DMS53 treated with DMSO at 0.1 percent for 48 hours (cell line): ENCODE measurements at regions not wholly inside any gene's neighbourhood (a gene's known extent, or its start where the extent isn't known, plus 50 kb on each side); places are given as distances from the start of the nearest gene placed in this dataset.
"Not testable (repeated sequence)": the region's sequence is repeated elsewhere in the genome, so short reads cannot be mapped to it uniquely, and the experiment has no call there.

ENCODE experiments used
- DNase-seq: peaks from one replicate; lab custom pipeline; 2025; ENCODE audit not compliant: unreplicated experiment; lab: John Stamatoyannopoulos, UW

DNA sequence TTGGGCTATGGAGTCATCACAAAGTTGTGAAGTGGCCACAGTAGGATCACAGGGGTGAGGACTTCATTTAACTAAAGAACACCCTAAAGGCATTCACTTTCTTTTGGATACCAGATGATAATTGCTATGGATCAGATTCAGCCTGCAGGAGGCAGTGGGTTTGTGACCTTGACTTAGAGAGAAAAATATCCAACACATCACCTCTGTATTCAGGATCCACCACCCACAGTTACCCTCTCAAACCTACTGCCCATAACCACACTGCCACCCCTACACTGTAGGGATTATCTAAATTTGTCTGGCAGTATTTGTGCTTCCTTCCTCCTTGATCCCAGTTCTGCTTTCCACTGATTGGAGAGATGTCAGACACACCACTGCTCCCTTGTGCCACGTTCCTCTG lies 269.4 kb downstream of the MYCN start:
- no peak for DNase-seq

- no peak for DNase-seq
Measured at GRCh38 chr2:16208921-16209320, 268.6 kb downstream of the MYCN start.

DNA sequence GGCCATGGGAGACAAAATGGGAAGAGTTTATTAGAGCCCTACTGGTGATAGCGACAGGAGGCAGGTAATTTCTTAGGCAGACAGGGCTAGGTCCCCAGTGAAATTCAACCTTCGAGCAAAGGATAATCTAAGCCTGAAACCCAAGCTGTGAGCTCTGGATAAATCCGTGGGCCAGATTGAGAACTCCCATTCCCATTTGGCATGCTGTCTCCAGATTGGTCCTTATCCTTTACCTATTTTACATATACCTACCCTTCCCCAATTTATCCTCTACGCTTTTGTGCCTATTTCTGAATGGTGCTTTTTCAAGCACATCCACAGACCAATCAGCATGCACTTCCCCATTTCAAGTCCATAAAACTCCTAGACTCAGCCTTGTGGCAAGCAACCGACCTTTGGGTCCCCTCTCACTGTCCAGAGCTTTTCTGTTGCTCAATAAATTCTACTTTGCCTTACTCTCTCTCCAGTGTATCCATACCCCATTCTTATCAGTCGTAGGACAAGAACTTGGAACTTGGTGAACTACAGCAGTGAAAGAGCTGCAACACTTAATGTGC lies 268.0 kb downstream of the MYCN start:
- no peak for DNase-seq

DNA sequence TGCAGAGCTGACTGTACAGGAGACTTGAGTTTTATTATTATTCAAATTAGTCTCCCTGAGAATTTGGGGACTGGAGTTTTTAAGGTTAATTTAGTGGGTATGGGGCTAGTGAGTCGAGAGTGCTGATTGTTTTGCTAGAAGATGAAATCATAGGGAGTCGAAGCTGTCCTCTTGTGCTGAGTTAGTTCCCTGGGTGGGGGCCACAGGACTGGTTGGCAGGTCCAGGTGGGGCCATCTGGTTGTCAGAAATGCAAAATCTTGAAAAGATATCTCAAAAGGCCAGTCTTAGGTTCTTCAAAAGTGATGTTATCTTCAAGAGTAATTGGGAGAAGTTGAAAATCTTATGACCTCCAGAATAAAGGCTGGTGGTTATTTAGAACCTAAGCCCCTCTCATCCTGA lies 267.3 kb downstream of the MYCN start:
- no peak for DNase-seq

GRCh38 chr2:16207151-16207550 lies 266.8 kb downstream of the MYCN start:
- no peak for DNase-seq

DNA sequence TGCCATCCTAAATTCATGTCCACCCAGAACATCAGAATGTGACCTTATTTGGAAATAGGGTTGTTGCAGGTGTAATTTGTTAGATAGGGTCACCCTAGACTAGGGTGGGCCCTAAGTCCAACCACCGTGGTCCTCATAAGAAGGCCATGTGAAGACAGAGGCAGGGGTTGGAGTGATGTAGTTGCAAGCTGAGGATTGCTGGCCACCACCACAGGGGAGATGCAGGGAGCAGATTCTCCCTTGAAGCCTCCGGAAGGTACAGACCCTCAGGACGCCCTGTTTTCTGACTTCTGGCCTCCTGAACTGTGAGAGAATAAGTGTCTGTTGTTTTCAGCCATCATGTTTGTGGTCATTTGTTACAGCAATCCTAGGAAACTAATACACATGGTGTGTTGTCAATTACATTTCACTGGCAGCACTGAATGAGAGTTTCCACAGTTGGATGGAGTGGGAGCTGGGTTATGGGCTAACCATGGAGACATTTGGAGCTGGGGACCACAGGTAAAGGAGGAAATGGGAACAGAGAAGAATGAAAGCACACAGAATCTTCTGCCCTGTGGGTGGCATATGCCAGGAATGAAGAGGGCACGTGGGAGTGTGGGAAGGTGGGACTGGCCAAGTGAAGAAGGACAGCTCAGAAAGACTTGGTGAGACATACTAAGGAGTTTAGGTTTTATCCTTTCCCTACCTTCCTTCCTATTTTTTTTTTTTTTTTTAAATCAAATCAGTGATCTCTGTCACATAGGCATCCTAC lies 266.0 kb downstream of the MYCN start:
- no peak for DNase-seq

DNA sequence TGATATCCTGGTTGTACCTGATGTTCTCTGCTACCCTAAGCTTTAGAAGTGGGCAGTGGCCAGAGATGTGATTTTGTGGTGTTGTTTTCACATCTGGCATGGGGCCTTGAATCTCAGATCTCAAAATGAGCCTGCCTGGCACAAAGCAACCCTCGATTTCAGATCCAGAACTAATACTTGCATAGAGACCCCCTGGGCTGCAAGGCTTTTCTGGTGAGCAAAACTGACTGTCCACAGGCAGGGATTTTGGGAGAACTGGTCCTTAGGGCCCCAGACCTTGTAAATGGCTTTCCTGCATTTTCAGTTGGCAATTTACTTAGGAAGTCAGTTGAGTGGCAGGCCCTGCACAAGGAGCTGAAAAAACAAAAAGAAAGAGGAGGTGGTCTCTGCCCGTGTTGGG lies 265.3 kb downstream of the MYCN start:
- DNase-seq: no peak

DNA sequence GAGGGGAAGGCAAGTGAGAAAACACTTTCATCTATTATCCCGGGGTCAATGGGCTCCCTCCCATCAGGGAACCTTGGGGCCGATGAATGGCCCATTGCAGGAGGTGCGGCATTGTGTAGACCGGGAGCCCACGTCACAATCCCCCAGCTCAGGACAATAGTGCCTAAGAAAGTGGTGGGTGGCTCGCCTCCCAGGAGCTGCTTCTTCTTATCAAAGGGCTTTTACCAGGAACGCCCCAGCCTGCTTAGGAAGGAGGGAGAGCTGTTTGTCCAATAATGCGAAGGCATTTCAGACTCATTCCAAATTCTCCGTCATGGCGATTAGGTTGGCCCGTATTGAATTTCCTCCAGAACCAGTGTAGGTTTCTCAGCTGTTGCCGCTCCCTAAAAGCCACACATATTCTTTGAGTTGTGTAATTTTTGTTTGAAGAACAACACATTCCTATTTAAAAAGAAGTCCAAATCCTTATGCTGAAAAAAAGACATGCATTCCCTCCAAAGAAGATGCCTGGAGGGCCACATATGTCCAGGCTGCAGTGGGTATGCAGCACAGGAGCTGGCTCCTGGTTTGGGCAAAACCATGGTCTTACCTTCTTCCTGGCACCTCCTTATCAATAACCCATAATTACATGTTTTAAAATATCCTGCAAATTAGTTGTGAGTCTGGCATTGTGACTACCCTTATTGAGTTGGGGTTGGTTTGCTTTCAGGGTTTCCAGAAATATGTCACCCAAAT lies 264.7 kb downstream of the MYCN start:
- DNase-seq: no peak

DNA sequence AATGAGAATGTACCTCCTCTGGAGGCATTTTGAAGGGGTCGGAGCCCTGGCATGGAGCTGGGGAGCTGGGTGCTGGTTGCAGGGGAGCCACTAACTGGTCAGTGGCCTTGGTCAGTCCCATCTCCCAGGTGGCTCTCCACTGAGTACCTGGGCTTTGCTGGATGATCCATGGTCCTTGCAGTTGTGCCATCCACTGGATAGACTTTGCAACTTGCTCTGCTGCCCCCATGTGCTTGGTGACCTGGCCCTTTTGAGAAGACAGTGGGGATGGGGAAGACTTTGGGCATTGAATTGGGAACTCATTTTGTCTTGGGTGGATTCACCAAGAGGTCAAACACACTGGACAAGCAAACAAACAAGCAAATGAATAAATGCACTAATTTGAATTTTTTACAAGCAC lies 263.9 kb downstream of the MYCN start:
- DNase-seq: no peak

- no peak for DNase-seq
Measured at GRCh38 chr2:16203691-16204090, 263.3 kb downstream of the MYCN start.

DNA sequence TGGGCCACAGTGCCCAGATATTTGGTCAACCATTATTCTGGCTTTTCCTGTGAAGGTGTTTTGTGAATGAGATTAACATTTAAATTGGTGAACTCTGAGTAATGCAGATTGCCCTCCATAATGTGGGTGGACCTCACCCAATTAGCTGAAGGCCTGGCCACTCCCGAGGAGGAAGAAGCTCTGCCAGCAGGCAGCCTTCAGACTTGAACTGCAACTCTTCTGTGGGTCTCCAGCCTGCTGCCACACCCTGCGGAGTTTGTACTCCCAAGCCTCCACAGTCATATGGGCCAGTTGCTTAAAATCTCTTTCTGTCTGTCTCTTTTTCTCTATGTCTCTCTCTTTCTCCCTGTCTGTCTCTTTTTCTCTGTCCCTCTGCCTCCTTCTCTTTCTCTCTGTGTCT lies 262.7 kb downstream of the MYCN start:
- no peak for DNase-seq

DNA sequence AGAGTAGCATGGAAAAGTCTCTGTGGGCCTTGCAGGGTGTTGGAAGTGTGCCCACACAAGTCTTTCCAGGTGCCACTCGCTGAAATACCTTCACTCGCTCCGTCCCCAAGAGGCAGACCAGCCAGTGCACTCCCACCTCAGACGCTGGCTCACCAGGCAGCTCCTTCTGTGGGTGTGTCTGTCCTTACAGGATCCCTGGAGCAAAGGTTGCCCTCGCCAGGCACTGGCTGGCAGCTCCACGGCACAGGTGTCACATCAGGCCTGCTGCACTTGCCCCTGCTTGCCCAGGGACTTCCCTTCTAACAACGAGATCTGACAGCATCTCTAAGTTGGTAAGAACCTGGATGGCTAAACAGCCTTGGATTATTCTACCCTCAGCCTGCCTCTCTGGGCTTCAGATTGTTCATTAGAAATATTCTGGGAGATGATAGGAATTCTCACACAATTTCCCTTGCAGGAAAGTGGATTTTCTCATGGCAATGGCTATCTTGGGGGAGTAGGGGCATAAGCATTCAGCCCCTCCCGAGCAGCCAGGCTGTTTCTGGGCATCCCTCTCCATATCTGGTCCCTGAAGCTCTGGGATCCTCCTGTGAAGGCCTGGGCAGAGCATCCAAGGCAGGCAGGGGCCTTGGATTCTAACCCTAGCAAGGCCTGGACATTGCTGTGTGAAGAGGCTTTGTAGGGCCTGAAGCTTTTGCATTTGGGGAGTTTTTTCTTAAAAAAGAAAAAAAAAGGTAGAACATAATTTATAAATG lies 262.1 kb downstream of the MYCN start:
- no peak for DNase-seq

GRCh38 chr2:16201848-16202247 lies 261.5 kb downstream of the MYCN start:
- no peak for DNase-seq

DNA sequence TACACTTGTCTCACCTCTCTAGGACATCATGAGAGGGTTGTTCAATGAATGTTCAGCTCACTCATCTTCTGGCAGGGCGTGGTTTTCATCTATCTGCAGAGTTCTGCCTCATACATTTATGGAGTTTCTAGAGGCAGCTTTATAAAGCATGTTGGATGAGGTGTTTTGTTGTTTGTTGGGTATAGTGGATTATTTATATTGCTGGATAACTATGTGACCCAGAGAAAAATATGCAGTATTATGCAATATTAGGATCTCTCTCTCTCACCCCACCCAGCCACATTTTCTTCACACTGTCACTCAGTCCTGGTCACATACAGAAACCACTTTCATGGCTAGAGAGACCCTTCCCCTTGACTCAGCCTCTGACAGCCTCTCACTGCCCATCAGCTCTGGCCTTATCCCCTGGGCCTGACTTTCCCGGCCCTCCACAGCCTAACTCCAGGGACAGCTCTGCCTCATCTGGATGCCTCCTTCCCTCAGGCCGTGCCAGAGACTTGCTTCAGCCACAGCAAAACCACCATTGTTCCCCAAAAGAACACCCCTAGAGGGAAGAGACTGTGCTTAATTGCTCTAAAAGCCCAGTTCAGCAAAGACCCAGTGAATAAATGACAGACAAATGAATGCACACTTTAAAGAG lies 260.3 kb downstream of the MYCN start:
- DNase-seq: no peak

GRCh38 chr2:16199882-16200553 lies 259.7 kb downstream of the MYCN start:
- no peak for DNase-seq

GRCh38 chr2:16199241-16199640 lies 258.9 kb downstream of the MYCN start:
- not testable (repeated sequence) for DNase-seq

- no peak for DNase-seq
Measured at GRCh38 chr2:16198166-16198912, 258.0 kb downstream of the MYCN start.

DNA sequence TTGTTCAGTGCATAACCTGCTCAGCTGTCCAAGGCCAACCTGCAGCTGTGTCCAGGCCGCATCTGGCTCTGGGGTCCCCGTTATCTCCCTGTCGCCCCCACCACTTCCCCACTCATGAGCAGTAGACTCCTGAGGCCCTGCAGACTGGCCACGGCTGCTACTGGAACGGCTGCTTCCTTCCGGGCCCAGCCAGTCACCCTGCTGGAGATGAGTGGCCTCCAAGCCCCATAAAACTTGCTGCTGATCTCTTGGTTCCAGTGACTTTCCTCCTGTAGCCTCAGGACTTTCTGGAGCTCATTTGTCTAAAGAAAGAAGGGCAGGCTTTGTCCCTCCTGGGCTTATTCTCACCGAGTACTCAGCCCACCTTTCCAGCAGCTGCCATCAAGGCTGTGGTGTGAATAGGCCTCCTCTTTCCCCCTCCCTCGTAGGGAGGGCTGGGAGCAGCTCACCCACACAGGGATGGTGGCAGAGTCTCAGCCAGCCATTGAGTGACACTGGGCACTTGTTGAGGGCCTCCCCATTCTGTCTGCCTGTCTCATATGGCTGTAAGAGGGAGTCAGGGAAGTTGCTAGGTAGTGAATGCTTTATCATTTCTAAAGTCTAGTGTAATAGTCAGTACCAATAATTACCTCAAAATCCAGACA lies 257.3 kb downstream of the MYCN start:
- no peak for DNase-seq

- no peak for DNase-seq
Measured at GRCh38 chr2:16196687-16197503, 256.5 kb downstream of the MYCN start.
